HG02798 (cell line): ENCODE measurements at regions not wholly inside any gene's neighbourhood (a gene's known extent, or its start where the extent isn't known, plus 50 kb on each side); places are given as distances from the start of the nearest gene placed in this dataset.
"Not testable (repeated sequence)": the region's sequence is repeated elsewhere in the genome, so short reads cannot be mapped to it uniquely, and the experiment has no call there.

Experiments used
- ATAC-seq: cut with Tn5 transposase; IDR thresholded peaks from one replicate; pipeline ENCODE4 v1.9.1; 2021; ENCODE audit warnings: mild to moderate bottlenecking; ENCODE audit not compliant: unreplicated experiment, poor library complexity

- ATAC-seq, result no peak
Observed at GRCh38 chr4:100679926-100680325, 162.1 kb upstream of the EMCN start.

- ATAC-seq, result no peak
Observed at GRCh38 chr4:100674976-100675375, 157.2 kb upstream of the EMCN start.

GRCh38 chr4:100657187-100657586 lies 139.4 kb upstream of the EMCN start:
- ATAC-seq, result no peak

- ATAC-seq, result no peak
Observed at GRCh38 chr4:100651499-100652175, 133.8 kb upstream of the EMCN start.

- no peak for ATAC-seq
Observed at GRCh38 chr4:100649417-100649816, 131.6 kb upstream of the EMCN start.

- ATAC-seq, result no peak
Observed at GRCh38 chr4:100644150-100644549, 126.3 kb upstream of the EMCN start.

GRCh38 chr4:100641336-100641735 lies 123.5 kb upstream of the EMCN start:
- no peak for ATAC-seq

GRCh38 chr4:100635899-100636298 lies 118.1 kb upstream of the EMCN start:
- no peak for ATAC-seq

- ATAC-seq, result no peak
Observed at GRCh38 chr4:100633269-100633668, 115.4 kb upstream of the EMCN start.

- no peak for ATAC-seq
Observed at GRCh38 chr4:100632163-100632562, 114.3 kb upstream of the EMCN start.

GRCh38 chr4:100631281-100631968 lies 113.6 kb upstream of the EMCN start:
- ATAC-seq, result no peak

- ATAC-seq, result no peak
Observed at GRCh38 chr4:100630341-100630740, 112.5 kb upstream of the EMCN start.

- ATAC-seq, result no peak
Observed at GRCh38 chr4:100609810-100610209, 92.0 kb upstream of the EMCN start.

- ATAC-seq, result not testable (repeated sequence)
Observed at GRCh38 chr4:100608651-100609050, 90.8 kb upstream of the EMCN start.

GRCh38 chr4:100605144-100605543 lies 87.3 kb upstream of the EMCN start:
- no peak for ATAC-seq

GRCh38 chr4:100593935-100594334 lies 76.1 kb upstream of the EMCN start:
- ATAC-seq, result no peak

GRCh38 chr4:100591161-100591876 lies 73.5 kb upstream of the EMCN start:
- ATAC-seq, result no peak

- ATAC-seq, result no peak
Observed at GRCh38 chr4:100590325-100590724, 72.5 kb upstream of the EMCN start.

GRCh38 chr4:100588076-100588475 lies 70.3 kb upstream of the EMCN start:
- no peak for ATAC-seq

- no peak for ATAC-seq
Observed at GRCh38 chr4:100582146-100582545, 64.3 kb upstream of the EMCN start.

GRCh38 chr4:100581337-100581736 lies 63.5 kb upstream of the EMCN start:
- ATAC-seq, result no peak
